GM23338 (cell line): ENCODE measurements at regions not wholly inside any gene's neighbourhood (a gene's known extent, or its start where the extent isn't known, plus 50 kb on each side); places are given as distances from the start of the nearest gene placed in this dataset.
A peak's percentile ranks its signal among the peaks of the same experiment; 100 is the strongest.

Experiments
- ATAC-seq: fragments of 200-7000 bp; cut with Tn5 transposase; 3 replicates; pipeline ENCODE4 v1.9.1; 2020
- DNase-seq: peaks from one replicate; pipeline ENCODE4 v3.0.0-alpha.2; 2015; ENCODE audit warnings: low spot score
- H2AFZ ChIP-seq: fragments of 200-600 bp; sonication (generic); 2 replicates; pipeline ENCODE4 v1.8.0; 2016; ENCODE audit warnings: antibody characterized with exemption, mild to moderate bottlenecking, moderate library complexity
- H3F3A ChIP-seq: fragments of 200-600 bp; sonication (generic); replicated peaks from 2 replicates; pipeline ENCODE4 v1.8.0; 2017; ENCODE audit warnings: antibody characterized with exemption, mixed run types, low read depth
- H3K27ac ChIP-seq: fragments of 200-600 bp; sonication (generic); 2 replicates; pipeline ENCODE4 v1.6.1; 2016; ENCODE audit warnings: low read depth
- H3K27me3 ChIP-seq: fragments of 200-600 bp; sonication (generic); 2 replicates; pipeline ENCODE4 v1.8.0; 2016; ENCODE audit warnings: mild to moderate bottlenecking, mixed run types, moderate library complexity; ENCODE audit not compliant: insufficient read depth
- H3K36me3 ChIP-seq: fragments of 200-600 bp; sonication (generic); 2 replicates; pipeline ENCODE4 v1.8.0; 2016; ENCODE audit warnings: mild to moderate bottlenecking; ENCODE audit not compliant: insufficient read depth
- H3K4me1 ChIP-seq: fragments of 200-600 bp; sonication (generic); 2 replicates; pipeline ENCODE4 v1.8.0; 2016; ENCODE audit warnings: mild to moderate bottlenecking, moderate library complexity; ENCODE audit not compliant: insufficient read depth
- H3K4me2 ChIP-seq: fragments of 200-600 bp; sonication (generic); 2 replicates; pipeline ENCODE4 v1.7.1; 2017; ENCODE audit warnings: mixed run types
- H3K4me3 ChIP-seq: fragments of 200-600 bp; sonication (generic); 2 replicates; pipeline ENCODE4 v1.6.1; 2016; ENCODE audit warnings: mixed run types
- H3K79me2 ChIP-seq: fragments of 200-600 bp; sonication (generic); replicated peaks from 2 replicates; pipeline ENCODE4 v1.8.0; 2017; ENCODE audit warnings: mild to moderate bottlenecking; ENCODE audit not compliant: insufficient read depth
- H3K9me2 ChIP-seq: fragments of 200-600 bp; sonication (generic); 2 replicates; pipeline ENCODE4 v1.8.0; 2017; ENCODE audit not compliant: insufficient read depth
- H4K20me1 ChIP-seq: fragments of 200-600 bp; sonication (generic); replicated peaks from 2 replicates; pipeline ENCODE4 v1.8.0; 2017; ENCODE audit warnings: mild to moderate bottlenecking; ENCODE audit not compliant: insufficient read depth
- H3K27ac Mint-ChIP-seq: 2 replicates; pipeline ENCODE4 v1.8.0; 2020; ENCODE audit warnings: inconsistent platforms, mild to moderate bottlenecking, moderate library complexity, mixed read lengths
- H3K27me3 Mint-ChIP-seq: 3 replicates; pipeline ENCODE4 v1.8.0; 2022; ENCODE audit warnings: low read depth, mild to moderate bottlenecking, moderate library complexity, mixed read lengths, inconsistent platforms; ENCODE audit not compliant: insufficient read depth, poor library complexity
- H3K36me3 Mint-ChIP-seq: 3 replicates; pipeline ENCODE4 v1.8.0; 2021; ENCODE audit warnings: low read depth, mild to moderate bottlenecking, inconsistent platforms, moderate library complexity, mixed read lengths
- H3K4me1 Mint-ChIP-seq: 3 replicates; pipeline ENCODE4 v1.8.0; 2020; ENCODE audit warnings: mild to moderate bottlenecking, inconsistent platforms, mixed read lengths
- H3K4me3 Mint-ChIP-seq: 3 replicates; pipeline ENCODE4 v1.8.0; 2021; ENCODE audit warnings: moderate library complexity, mild to moderate bottlenecking, inconsistent platforms, mixed read lengths
- H3K9me3 Mint-ChIP-seq: 3 replicates; pipeline ENCODE4 v1.8.0; 2020; ENCODE audit warnings: moderate library complexity, mild to moderate bottlenecking, inconsistent platforms, mixed read lengths
- CREB1 ChIP-seq: fragments of 250-450 bp; sonication (Bioruptor Pico); IDR thresholded peaks from 2 replicates; pipeline ENCODE4 v1.5.0; 2020; ENCODE audit warnings: low read depth, mild to moderate bottlenecking, moderate library complexity
- CTCF ChIP-seq, 2 experiments: fragments of 200-600 bp in 1 of 2; sonication (generic) in 1 of 2; conservative IDR thresholded peaks; 2 replicates each; pipeline versions ENCODE4 v1.5.1 to v1.6.1; 2016 to 2017; ENCODE audit warnings: antibody characterized with exemption in 2 of 2, low read depth in 2 of 2, mild to moderate bottlenecking in 2 of 2, moderate library complexity in 1 of 2
- ETS1 ChIP-seq: IDR thresholded peaks from 2 replicates; pipeline ENCODE4 v1.6.1; 2016; ENCODE audit warnings: antibody characterized with exemption
- EZH2 ChIP-seq: fragments of 200-600 bp; sonication (generic); IDR thresholded peaks from one replicate; pipeline ENCODE4 v1.8.0; 2017; ENCODE audit warnings: antibody characterized with exemption, mild to moderate bottlenecking, low read depth; ENCODE audit not compliant: unreplicated experiment
- EZH2phosphoT487 ChIP-seq: fragments of 200-600 bp; sonication (generic); IDR thresholded peaks from one replicate; pipeline ENCODE4 v1.8.1; 2018; ENCODE audit warnings: antibody characterized with exemption; ENCODE audit not compliant: unreplicated experiment
- JUNB ChIP-seq: IDR thresholded peaks from one replicate; pipeline ENCODE4 v1.6.1; 2016; ENCODE audit warnings: antibody characterized with exemption; ENCODE audit not compliant: unreplicated experiment
- NANOG ChIP-seq: IDR thresholded peaks from 2 replicates; pipeline ENCODE4 v1.6.1; 2016; ENCODE audit warnings: antibody characterized with exemption, borderline replicate concordance
- POLR2AphosphoS5 ChIP-seq: IDR thresholded peaks from 2 replicates; pipeline ENCODE4 v1.6.1; 2016; ENCODE audit warnings: antibody characterized with exemption, low read depth
- REST ChIP-seq: IDR thresholded peaks from one replicate; pipeline ENCODE4 v1.6.1; 2018; ENCODE audit warnings: antibody characterized with exemption; ENCODE audit not compliant: unreplicated experiment
- STAT1 ChIP-seq: IDR thresholded peaks from one replicate; pipeline ENCODE4 v1.6.1; 2016; ENCODE audit warnings: antibody characterized with exemption; ENCODE audit not compliant: unreplicated experiment
- ZNF114 ChIP-seq: fragments of 250-450 bp; sonication (Bioruptor Pico); IDR thresholded peaks from 2 replicates; pipeline ENCODE4 v1.5.0; 2020; ENCODE audit warnings: mild to moderate bottlenecking, moderate library complexity
- ZNF331 ChIP-seq: fragments of 250-450 bp; sonication (Bioruptor Pico); IDR thresholded peaks from 2 replicates; pipeline ENCODE4 v1.5.0; 2020; ENCODE audit warnings: low read depth, mild to moderate bottlenecking, moderate library complexity
- ZNF462 ChIP-seq: fragments of 250-450 bp; sonication (Bioruptor Pico); IDR thresholded peaks from 2 replicates; pipeline ENCODE4 v1.5.0; 2020; ENCODE audit warnings: mild to moderate bottlenecking, moderate library complexity

GRCh38 chr7:42406358-42406757, 169.3 kb upstream of the GLI3 start:
- no peaks in the 10 kb centered on the region for H3K9me2 ChIP-seq
- H3K4me2 ChIP-seq: no peak overlapping the region
- Mint-ChIP-seq H3K36me3 (no peaks in the 10 kb centered on the region), H3K27me3 (no peaks in the 10 kb centered on the region), H3K4me3 (no peak overlapping the region), H3K4me1 (peaks cover 5% of the 10 kb centered on the region; the same call in 2 of the 3 replicates), H3K27ac (no peak overlapping the region), H3K9me3 (no peaks in the 10 kb centered on the region)
- no peaks in the 10 kb centered on the region for H3K36me3 ChIP-seq
- no peaks in the 10 kb centered on the region for H3K27me3 ChIP-seq
- no peak for TF ChIP-seq ZNF331 (CRISPR knock-in tag)
- no peak for TF ChIP-seq JUNB
- TF ChIP-seq EZH2: no peak
- TF ChIP-seq REST: no peak
- no peak for TF ChIP-seq CREB1 (CRISPR knock-in tag)
- TF ChIP-seq ZNF462 (CRISPR knock-in tag): no peak
- no peak for TF ChIP-seq EZH2phosphoT487
- no peak for TF ChIP-seq NANOG
- no peak for TF ChIP-seq STAT1
- TF ChIP-seq CTCF (conservative IDR thresholded peaks at IDR 0.05; ENCODE audit: low read depth in 2 of 2): no peak
- TF ChIP-seq POLR2AphosphoS5: no peak
- TF ChIP-seq ZNF114 (CRISPR knock-in tag): no peak
- no peak for TF ChIP-seq ETS1
- no peak overlapping the region for H3K4me3 ChIP-seq
- H4K20me1 ChIP-seq: no peaks in the 10 kb centered on the region
- H2AFZ ChIP-seq: no peak overlapping the region
- no peaks in the 10 kb centered on the region for H3F3A ChIP-seq
- DNase-seq: peak; percentile 21
- no peaks in the 10 kb centered on the region for H3K4me1 ChIP-seq
- peak; percentile 25; the same call in 1 of the 3 replicates for ATAC-seq
- no peaks in the 10 kb centered on the region for H3K79me2 ChIP-seq
- H3K27ac ChIP-seq: no peak overlapping the region
